ENCODE measurements at regions not wholly inside any gene's neighbourhood (a gene's known extent, or its start where the extent isn't known, plus 50 kb on each side); places are given as distances from the start of the nearest gene placed in this dataset.

DNA sequence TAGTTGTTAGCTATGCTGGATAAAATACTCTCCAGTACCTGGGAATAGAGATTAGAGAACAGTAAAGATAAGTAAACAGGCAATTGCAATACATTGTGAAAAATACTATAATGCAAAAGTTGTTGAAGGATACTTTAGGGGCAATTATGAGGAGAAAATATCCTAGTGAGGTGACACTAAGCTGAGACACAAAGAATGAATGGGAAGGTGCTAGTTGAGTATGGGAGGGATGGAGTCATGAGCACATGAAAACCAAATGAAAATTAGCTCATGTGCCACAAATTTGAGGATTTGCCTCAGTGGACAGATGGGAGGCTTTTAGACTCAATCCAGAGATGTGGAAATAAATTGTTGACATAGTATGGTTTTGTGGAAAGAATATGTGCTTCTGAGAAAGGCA lies 370.5 kb upstream of the MMS22L start:
- TF ChIP-seq, protein P1, sequence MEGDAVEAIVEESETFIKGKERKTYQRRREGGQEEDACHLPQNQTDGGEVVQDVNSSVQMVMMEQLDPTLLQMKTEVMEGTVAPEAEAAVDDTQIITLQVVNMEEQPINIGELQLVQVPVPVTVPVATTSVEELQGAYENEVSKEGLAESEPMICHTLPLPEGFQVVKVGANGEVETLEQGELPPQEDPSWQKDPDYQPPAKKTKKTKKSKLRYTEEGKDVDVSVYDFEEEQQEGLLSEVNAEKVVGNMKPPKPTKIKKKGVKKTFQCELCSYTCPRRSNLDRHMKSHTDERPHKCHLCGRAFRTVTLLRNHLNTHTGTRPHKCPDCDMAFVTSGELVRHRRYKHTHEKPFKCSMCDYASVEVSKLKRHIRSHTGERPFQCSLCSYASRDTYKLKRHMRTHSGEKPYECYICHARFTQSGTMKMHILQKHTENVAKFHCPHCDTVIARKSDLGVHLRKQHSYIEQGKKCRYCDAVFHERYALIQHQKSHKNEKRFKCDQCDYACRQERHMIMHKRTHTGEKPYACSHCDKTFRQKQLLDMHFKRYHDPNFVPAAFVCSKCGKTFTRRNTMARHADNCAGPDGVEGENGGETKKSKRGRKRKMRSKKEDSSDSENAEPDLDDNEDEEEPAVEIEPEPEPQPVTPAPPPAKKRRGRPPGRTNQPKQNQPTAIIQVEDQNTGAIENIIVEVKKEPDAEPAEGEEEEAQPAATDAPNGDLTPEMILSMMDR (IDR thresholded peaks at IDR 0.05): no peak
- TF ChIP-seq POLR2A (IDR thresholded peaks at IDR 0.05): no peak
- TF ChIP-seq POLR2AphosphoS5 (IDR thresholded peaks at IDR 0.05): no peak

Data from gastroesophageal sphincter (tissue), 3 donors.